ENCODE measurements at regions not wholly inside any gene's neighbourhood (a gene's known extent, or its start where the extent isn't known, plus 50 kb on each side); places are given as distances from the start of the nearest gene placed in this dataset.

DNA sequence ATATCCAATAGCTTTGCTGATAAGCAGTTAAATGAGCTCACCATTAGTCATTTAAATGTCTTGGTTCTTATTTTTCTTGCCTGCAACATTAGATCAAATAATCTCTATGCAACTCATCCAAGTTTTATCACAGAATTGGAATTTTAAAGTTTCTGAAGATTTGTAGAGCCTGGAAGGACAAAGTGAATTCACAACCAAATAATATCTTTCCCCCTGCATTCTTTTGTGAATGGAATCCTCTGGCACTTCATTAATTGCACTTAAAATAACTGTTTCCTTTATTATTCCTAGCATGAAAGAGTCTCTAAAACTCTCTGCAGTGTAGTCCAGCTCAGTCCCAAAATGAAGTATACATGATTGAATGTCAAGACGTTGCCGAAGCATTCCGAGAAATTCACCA lies 345.6 kb upstream of the TGFBR2 start:
- TF ChIP-seq EZH2 (IDR thresholded peaks at IDR 0.05; ENCODE audit: low read depth, unreplicated experiment) (no peak), EZH2phosphoT487 (IDR thresholded peaks at IDR 0.05; ENCODE audit: unreplicated experiment) (no peak)

Data from GM23338 (cell line).